GM21528 (cell line): ENCODE measurements at regions not wholly inside any gene's neighbourhood (a gene's known extent, or its start where the extent isn't known, plus 50 kb on each side); places are given as distances from the start of the nearest gene placed in this dataset.

Experiments used
- ATAC-seq: cut with Tn5 transposase; IDR thresholded peaks from one replicate; pipeline ENCODE4 v1.9.1; 2021; ENCODE audit warnings: mild to moderate bottlenecking, moderate library complexity; ENCODE audit not compliant: unreplicated experiment, low FRiP score

- ATAC-seq: no peak
These were observed 365.0 kb upstream of the TFPI start for GRCh38 chr2:187918996-187919821.

- no peak for ATAC-seq
These were observed 366.3 kb upstream of the TFPI start for GRCh38 chr2:187920511-187920910.

- no peak for ATAC-seq
These were observed 368.6 kb upstream of the TFPI start for GRCh38 chr2:187922846-187923245.

- no peak for ATAC-seq
These were observed 367.4 kb upstream of the GULP1 start for GRCh38 chr2:187924293-187924692.

GRCh38 chr2:187934236-187934635 is 357.4 kb upstream of the GULP1 start:
- ATAC-seq: no peak

GRCh38 chr2:187934692-187935091 is 357.0 kb upstream of the GULP1 start:
- no peak for ATAC-seq

GRCh38 chr2:187935126-187935525 is 356.5 kb upstream of the GULP1 start:
- ATAC-seq: no peak

GRCh38 chr2:187936228-187936627 is 355.4 kb upstream of the GULP1 start:
- ATAC-seq: no peak

- ATAC-seq: no peak
These were observed 352.5 kb upstream of the GULP1 start for GRCh38 chr2:187939180-187939579.

GRCh38 chr2:187942876-187943275 is 348.8 kb upstream of the GULP1 start:
- no peak for ATAC-seq

GRCh38 chr2:187943772-187944369 is 347.8 kb upstream of the GULP1 start:
- no peak for ATAC-seq

- ATAC-seq: no peak
These were observed 341.8 kb upstream of the GULP1 start for GRCh38 chr2:187949859-187950258.

GRCh38 chr2:187951470-187952218 is 340.0 kb upstream of the GULP1 start:
- no peak for ATAC-seq

GRCh38 chr2:187956906-187957534 is 334.7 kb upstream of the GULP1 start:
- ATAC-seq: no peak

GRCh38 chr2:187959821-187960220 is 331.9 kb upstream of the GULP1 start:
- no peak for ATAC-seq

- ATAC-seq: no peak
These were observed 329.1 kb upstream of the GULP1 start for GRCh38 chr2:187962538-187962937.

GRCh38 chr2:187964746-187965145 is 326.9 kb upstream of the GULP1 start:
- no peak for ATAC-seq

GRCh38 chr2:187966924-187967323 is 324.8 kb upstream of the GULP1 start:
- ATAC-seq: no peak

GRCh38 chr2:187971893-187972292 is 319.8 kb upstream of the GULP1 start:
- ATAC-seq: no peak

- no peak for ATAC-seq
These were observed 315.3 kb upstream of the GULP1 start for GRCh38 chr2:187976259-187976985.
